ENCODE measurements at regions not wholly inside any gene's neighbourhood (a gene's known extent, or its start where the extent isn't known, plus 50 kb on each side); places are given as distances from the start of the nearest gene placed in this dataset.

DNA sequence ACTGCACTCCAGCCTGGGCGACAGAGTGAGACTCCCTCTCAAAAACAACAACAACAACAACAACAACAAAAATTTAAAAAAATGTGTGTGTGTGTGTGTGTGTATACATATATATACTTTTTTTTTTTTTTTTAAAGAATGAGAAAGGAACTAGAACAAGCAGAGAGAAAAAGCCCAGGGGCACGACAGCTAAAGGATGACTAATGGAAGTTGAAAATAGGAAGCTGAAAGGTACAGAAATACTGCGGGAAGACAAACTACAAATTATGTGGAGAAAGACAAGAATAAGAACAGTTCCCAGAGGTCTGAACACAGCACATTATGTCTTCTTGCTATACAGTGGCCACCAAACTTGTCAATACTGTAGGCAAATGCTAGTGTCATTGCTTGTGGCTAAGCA, 141.9 kb upstream of the PRSS1 start:
- TF ChIP-seq, protein P1, sequence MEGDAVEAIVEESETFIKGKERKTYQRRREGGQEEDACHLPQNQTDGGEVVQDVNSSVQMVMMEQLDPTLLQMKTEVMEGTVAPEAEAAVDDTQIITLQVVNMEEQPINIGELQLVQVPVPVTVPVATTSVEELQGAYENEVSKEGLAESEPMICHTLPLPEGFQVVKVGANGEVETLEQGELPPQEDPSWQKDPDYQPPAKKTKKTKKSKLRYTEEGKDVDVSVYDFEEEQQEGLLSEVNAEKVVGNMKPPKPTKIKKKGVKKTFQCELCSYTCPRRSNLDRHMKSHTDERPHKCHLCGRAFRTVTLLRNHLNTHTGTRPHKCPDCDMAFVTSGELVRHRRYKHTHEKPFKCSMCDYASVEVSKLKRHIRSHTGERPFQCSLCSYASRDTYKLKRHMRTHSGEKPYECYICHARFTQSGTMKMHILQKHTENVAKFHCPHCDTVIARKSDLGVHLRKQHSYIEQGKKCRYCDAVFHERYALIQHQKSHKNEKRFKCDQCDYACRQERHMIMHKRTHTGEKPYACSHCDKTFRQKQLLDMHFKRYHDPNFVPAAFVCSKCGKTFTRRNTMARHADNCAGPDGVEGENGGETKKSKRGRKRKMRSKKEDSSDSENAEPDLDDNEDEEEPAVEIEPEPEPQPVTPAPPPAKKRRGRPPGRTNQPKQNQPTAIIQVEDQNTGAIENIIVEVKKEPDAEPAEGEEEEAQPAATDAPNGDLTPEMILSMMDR (IDR thresholded peaks at IDR 0.05; ENCODE audit: insufficient read depth, low read length) = no peak
- TF ChIP-seq, protein P2, sequence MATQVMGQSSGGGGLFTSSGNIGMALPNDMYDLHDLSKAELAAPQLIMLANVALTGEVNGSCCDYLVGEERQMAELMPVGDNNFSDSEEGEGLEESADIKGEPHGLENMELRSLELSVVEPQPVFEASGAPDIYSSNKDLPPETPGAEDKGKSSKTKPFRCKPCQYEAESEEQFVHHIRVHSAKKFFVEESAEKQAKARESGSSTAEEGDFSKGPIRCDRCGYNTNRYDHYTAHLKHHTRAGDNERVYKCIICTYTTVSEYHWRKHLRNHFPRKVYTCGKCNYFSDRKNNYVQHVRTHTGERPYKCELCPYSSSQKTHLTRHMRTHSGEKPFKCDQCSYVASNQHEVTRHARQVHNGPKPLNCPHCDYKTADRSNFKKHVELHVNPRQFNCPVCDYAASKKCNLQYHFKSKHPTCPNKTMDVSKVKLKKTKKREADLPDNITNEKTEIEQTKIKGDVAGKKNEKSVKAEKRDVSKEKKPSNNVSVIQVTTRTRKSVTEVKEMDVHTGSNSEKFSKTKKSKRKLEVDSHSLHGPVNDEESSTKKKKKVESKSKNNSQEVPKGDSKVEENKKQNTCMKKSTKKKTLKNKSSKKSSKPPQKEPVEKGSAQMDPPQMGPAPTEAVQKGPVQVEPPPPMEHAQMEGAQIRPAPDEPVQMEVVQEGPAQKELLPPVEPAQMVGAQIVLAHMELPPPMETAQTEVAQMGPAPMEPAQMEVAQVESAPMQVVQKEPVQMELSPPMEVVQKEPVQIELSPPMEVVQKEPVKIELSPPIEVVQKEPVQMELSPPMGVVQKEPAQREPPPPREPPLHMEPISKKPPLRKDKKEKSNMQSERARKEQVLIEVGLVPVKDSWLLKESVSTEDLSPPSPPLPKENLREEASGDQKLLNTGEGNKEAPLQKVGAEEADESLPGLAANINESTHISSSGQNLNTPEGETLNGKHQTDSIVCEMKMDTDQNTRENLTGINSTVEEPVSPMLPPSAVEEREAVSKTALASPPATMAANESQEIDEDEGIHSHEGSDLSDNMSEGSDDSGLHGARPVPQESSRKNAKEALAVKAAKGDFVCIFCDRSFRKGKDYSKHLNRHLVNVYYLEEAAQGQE (IDR thresholded peaks at IDR 0.05; ENCODE audit: insufficient replicate concordance, low read depth) = no peak
- TF ChIP-seq POLR2AphosphoS5 (IDR thresholded peaks at IDR 0.05; ENCODE audit: low read depth) = no peak
- TF ChIP-seq GABPA (IDR thresholded peaks at IDR 0.05; ENCODE audit: low read depth) = no peak
